CD4-positive, alpha-beta T cell treated with Interleukin-10 for 1 hour (primary cell): ENCODE measurements at regions not wholly inside any gene's neighbourhood (a gene's known extent, or its start where the extent isn't known, plus 50 kb on each side); places are given as distances from the start of the nearest gene placed in this dataset.

ENCODE experiments used
- DNase-seq: peaks from one replicate; pipeline ENCODE4 v3.0.0-alpha.2; 2020

DNA sequence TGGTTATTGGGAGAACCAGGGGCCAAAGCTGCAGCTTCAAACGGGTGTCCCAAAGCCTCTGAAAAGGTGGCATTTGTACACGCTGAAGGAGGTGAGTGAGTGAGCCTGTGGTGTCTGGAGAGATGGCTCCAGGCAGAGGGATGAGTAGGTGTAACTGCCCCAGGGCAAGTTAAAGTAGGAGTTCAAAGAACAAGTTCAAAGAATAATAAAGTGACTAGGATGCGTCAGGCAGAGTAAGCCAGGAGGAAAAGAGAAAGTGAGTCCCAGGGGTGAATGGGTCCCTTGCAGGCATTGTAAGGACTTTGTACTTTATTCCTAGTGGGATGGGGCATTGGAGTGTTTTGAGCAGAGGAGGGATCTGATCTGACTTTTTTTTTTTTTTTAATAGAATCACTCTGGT, 201.4 kb upstream of the PWP1 start:
- DNase-seq = no peak

- no peak for DNase-seq
Measured at GRCh38 chr12:107484941-107485340, 200.7 kb upstream of the PWP1 start.

GRCh38 chr12:107485731-107486130, 199.9 kb upstream of the PWP1 start:
- no peak for DNase-seq

- DNase-seq = no peak
Measured at GRCh38 chr12:107486140-107486892, 199.3 kb upstream of the PWP1 start.

GRCh38 chr12:107487011-107487680, 198.5 kb upstream of the PWP1 start:
- DNase-seq = no peak

GRCh38 chr12:107488666-107489065, 196.9 kb upstream of the PWP1 start:
- no peak for DNase-seq

- DNase-seq = no peak
Measured at GRCh38 chr12:107490010-107490409, 195.6 kb upstream of the PWP1 start.

DNA sequence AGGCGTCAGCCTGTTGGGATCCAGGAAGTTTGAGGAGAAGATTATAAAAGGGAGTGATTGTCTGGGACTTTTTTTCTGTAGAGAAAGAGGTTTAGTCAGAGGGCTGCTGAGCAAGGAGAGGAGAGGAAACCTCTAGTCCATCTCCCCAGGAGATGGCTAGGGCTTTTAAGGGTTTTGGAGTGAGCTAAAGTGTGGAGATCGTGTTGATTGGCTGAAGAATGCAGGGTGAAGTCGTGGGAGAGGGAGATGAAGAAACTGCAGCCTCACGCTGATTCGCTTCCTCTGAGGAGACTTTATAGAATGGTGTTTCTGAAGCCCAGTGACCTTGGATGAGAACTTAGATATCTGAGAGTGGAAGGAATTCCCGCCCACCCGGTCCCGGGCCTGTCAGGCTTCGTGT, 193.7 kb upstream of the PWP1 start:
- no peak for DNase-seq

DNA sequence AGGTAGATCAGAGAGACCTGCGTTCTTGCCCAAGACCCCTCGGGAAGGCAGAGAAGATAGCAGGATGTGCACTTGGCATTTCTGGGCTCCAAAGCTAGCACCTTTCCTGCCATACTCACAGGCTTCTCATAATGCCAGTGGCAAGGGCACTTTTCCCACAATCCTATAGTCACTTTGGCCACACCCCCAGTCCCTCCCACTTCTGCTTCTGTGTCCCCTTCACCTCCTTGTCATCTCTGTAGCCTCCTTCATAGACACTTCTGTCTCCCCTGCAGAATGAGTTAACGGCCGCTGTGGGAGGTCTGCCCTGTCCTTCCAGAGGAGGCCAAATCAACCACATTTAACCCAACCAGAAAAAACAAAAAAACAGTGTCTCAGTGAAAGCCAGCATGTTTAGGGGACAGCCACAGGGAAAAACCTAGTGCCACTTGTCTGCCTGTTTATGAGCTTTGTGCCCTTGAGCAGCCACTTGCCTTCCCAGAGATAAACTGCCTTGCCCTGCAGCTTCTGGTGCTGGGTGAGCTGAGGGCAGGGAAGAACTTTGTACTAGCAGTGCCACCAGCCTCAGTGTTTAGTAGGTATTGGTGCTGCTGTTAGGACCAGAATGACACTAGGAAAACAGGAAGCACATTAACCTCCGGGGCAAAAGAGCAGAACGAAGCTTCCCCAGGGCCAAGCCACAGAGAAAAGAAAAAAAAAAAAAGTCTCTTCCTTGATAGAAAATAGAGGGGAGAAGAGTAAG, 193.0 kb upstream of the PWP1 start:
- no peak for DNase-seq

GRCh38 chr12:107493135-107493494, 192.5 kb upstream of the PWP1 start:
- DNase-seq = no peak

DNA sequence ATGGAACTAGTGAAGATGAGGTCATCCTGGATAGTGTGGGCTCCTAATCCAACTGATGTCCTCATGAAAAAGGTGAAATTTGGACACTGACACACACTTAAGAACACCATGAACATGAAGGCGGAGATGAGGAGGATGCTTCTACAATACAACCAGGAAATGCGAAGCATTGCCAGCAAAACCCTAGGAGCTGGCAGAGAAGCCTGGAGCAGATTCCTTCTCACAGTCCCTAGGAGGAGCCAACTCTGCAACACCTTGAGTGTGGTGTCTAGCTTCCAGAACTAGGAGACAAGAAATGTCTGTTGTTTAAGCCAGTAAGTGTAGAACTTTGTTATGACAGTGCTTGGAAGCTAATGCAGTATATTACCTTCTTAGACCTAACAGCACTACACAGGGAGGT, 191.9 kb upstream of the PWP1 start:
- no peak for DNase-seq

- DNase-seq = no peak
Measured at GRCh38 chr12:107494331-107494730, 191.3 kb upstream of the PWP1 start.

GRCh38 chr12:107495604-107496003, 190.0 kb upstream of the PWP1 start:
- DNase-seq = no peak

- no peak for DNase-seq
Measured at GRCh38 chr12:107497231-107497630, 188.4 kb upstream of the PWP1 start.

DNA sequence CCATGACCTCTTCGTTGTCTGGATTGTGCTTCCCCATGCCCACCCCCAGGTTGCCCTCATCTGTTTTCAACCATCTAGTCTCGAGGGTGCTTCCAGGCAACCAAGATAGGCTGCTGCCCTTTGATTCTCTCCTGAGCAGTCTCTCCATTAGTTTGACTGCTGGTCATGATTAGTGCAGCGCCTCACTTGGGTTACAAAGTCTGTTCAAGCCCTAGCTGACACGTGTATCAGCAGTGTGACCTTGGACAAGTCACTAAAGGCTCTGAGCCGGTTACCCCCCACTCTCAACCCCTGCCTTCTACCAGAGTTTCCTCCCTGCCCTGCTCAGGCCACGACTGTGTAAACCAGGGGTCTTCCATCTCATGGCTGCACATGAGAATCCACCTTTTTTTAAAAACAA, 185.3 kb upstream of the PWP1 start:
- no peak for DNase-seq

GRCh38 chr12:107501681-107502080, 183.9 kb upstream of the PWP1 start:
- no peak for DNase-seq

- no peak for DNase-seq
Measured at GRCh38 chr12:107503129-107503855, 182.3 kb upstream of the PWP1 start.

DNA sequence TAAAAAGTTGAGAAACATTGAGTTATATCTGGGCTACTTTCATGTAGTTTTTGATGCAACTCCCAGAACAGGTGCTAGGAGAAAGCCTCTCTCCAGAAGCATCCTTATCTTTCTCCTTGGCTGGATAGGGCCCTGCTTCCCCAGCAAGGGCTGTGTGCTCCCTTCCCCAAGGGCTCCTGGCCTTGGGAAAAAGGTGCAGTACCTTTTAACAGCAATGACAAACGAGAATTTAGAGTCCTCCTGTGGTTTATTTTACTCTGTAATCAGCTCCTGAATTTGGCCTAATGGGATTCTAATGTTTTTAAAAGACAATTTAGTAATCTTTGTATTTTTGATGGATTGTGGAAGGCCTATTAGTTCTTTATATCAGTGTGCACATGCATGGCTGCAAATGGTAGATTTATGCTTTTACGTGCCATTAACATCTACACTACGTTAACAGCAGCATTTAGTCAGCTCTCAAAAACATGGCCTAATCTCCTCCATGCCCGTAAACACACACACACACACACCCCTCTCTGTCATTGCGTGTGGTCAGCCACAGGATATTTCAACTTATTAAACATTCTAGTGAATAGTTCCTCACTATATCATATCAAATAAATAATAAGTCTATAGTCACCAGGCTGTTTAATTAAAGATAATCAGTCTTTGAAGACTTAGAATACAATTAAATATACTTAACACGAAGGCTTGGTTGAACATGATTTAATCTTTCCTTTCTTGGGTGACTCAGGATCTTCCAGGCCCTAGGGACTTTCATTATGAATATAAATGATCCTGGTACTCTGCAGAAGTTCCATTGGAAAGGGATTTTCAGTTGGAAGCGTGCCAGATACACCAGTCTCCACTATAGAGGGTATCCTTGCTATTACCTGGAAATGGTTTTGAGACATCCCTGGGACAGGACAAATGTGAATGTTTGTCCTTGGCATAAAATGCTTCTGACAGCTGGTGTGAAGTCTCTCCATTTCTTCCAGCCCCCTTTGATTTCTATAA, 181.4 kb upstream of the PWP1 start:
- no peak for DNase-seq

DNA sequence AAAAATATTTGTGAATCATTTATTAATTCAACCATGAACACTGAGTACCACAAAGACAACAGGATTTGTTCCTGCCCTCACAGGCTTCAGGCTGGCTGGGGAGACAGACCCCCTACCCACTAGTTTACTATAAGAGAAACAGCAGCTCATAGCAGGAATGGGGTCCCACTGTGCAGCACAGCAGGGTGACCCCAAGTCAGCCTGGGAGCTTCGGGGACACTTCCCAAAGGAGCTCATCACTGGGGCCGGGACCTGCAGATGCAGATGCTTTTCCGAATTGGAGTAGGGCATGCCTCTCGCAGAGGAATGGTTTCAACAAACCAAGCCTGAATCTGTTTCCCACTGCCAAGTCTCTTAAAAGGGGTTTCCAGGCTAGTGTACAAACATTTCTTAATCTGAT, 176.2 kb upstream of the PWP1 start:
- no peak for DNase-seq

DNA sequence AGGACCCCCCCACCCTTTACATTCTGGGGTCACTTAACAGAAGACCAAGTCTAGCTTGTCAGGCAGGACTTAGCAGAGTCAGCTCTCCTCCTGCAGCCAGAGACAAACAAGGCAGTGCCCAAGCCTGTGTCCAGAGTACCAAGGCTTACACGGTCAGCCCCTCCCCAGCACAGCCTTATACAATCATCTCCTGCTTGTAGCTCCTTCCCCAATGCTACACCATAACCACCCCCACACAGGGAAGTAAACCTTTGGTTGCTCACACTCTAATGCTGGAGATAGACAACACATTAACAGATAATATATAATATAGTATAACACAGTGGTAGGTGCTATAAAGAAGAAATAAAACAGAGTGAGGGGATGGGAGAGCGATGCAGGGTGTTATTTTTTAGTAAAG, 175.4 kb upstream of the PWP1 start:
- DNase-seq = no peak

DNA sequence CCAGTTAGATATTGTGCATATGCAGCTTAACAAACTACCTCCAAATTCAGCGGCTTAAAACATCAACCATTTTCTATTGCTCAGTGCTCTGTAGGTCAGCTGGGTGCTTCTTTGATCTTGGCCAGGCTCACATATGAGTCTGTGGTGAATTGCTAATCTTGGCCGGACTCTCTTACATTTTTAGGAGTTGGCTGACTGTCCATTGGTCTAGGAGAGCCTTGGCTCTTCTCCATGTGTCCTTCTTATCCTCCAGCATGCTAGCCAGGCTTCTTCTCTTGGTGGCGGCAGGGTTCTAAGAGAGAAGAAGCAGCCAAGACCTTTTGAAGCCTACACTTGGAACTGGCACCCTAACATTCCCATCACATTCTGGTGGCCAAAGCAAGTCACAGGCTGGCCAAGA, 174.3 kb upstream of the PWP1 start:
- DNase-seq = no peak

GRCh38 chr12:107512391-107512790, 173.2 kb upstream of the PWP1 start:
- DNase-seq = no peak
